Germinal center (tissue), 1 donor: ENCODE measurements at regions not wholly inside any gene's neighbourhood (a gene's known extent, or its start where the extent isn't known, plus 50 kb on each side); places are given as distances from the start of the nearest gene placed in this dataset.

Source experiments
- DNase-seq: peaks from one replicate; pipeline ENCODE4 v3.0.0; 2012; ENCODE audit warnings: mixed read lengths, low spot score

GRCh38 chr13:39159846-39160370 is 121.7 kb downstream of the NHLRC3 start:
- no peak for DNase-seq

GRCh38 chr13:39167018-39167417 is 128.8 kb downstream of the NHLRC3 start:
- DNase-seq: no peak

GRCh38 chr13:39170711-39171110 is 132.5 kb downstream of the NHLRC3 start:
- DNase-seq: no peak

GRCh38 chr13:39185326-39185725 is 147.1 kb downstream of the NHLRC3 start:
- no peak for DNase-seq

GRCh38 chr13:39186205-39186875 is 148.1 kb downstream of the NHLRC3 start:
- DNase-seq: no peak

- DNase-seq: no peak
Observed at GRCh38 chr13:39189778-39190177, 151.5 kb downstream of the NHLRC3 start.

- no peak for DNase-seq
Observed at GRCh38 chr13:39196965-39197646, 158.8 kb downstream of the NHLRC3 start.

GRCh38 chr13:39197647-39198007 is 159.4 kb downstream of the NHLRC3 start:
- DNase-seq: no peak

GRCh38 chr13:39200249-39200910 is 162.1 kb downstream of the NHLRC3 start:
- no peak for DNase-seq

- DNase-seq: no peak
Observed at GRCh38 chr13:39201180-39201579, 162.9 kb downstream of the NHLRC3 start.

GRCh38 chr13:39202746-39203145 is 164.5 kb downstream of the NHLRC3 start:
- DNase-seq: no peak

- DNase-seq: no peak
Observed at GRCh38 chr13:39208636-39209035, 170.4 kb downstream of the NHLRC3 start.

- DNase-seq: no peak
Observed at GRCh38 chr13:39209731-39210531, 171.7 kb downstream of the NHLRC3 start.

- no peak for DNase-seq
Observed at GRCh38 chr13:39210961-39211534, 172.8 kb downstream of the NHLRC3 start.

- no peak for DNase-seq
Observed at GRCh38 chr13:39215971-39216370, 177.7 kb downstream of the NHLRC3 start.

- no peak for DNase-seq
Observed at GRCh38 chr13:39217471-39217870, 179.2 kb downstream of the NHLRC3 start.

- no peak for DNase-seq
Observed at GRCh38 chr13:39224671-39225240, 186.5 kb downstream of the NHLRC3 start.

- DNase-seq: no peak
Observed at GRCh38 chr13:39225860-39226259, 187.6 kb downstream of the NHLRC3 start.

- no peak for DNase-seq
Observed at GRCh38 chr13:39226359-39226758, 188.1 kb downstream of the NHLRC3 start.

- no peak for DNase-seq
Observed at GRCh38 chr13:39232401-39232980, 194.2 kb downstream of the NHLRC3 start.

- no peak for DNase-seq
Observed at GRCh38 chr13:39232999-39233398, 194.7 kb downstream of the NHLRC3 start.
